Keratinocyte (primary cell): ENCODE measurements at regions not wholly inside any gene's neighbourhood (a gene's known extent, or its start where the extent isn't known, plus 50 kb on each side); places are given as distances from the start of the nearest gene placed in this dataset.

ENCODE experiments used
- EZH2 ChIP-seq: IDR thresholded peaks from one replicate; pipeline ENCODE4 v1.6.1; 2012; ENCODE audit warnings: inconsistent platforms, mild to moderate bottlenecking, low read length, moderate library complexity
- TF ChIP-seq, protein P1 (sequence below), 3 experiments: IDR thresholded peaks in 1 of 3; conservative IDR thresholded peaks in 1 of 3; optimal IDR thresholded peaks in 1 of 3; 2 replicates in 2 of 3; 3 replicates in 1 of 3; pipeline versions ENCODE3 to v1.5.1; 2011; ENCODE audit warnings: low read length in 3 of 3, mild to moderate bottlenecking in 3 of 3, moderate library complexity in 2 of 3, control low read depth in 1 of 3, inconsistent platforms in 1 of 3; ENCODE audit not compliant: insufficient read depth in 2 of 3; ENCODE audit errors: extremely low read depth in 1 of 3

GRCh38 chr3:71968544-71968943, 183.6 kb upstream of the PROK2 start:
- TF ChIP-seq, protein P1, sequence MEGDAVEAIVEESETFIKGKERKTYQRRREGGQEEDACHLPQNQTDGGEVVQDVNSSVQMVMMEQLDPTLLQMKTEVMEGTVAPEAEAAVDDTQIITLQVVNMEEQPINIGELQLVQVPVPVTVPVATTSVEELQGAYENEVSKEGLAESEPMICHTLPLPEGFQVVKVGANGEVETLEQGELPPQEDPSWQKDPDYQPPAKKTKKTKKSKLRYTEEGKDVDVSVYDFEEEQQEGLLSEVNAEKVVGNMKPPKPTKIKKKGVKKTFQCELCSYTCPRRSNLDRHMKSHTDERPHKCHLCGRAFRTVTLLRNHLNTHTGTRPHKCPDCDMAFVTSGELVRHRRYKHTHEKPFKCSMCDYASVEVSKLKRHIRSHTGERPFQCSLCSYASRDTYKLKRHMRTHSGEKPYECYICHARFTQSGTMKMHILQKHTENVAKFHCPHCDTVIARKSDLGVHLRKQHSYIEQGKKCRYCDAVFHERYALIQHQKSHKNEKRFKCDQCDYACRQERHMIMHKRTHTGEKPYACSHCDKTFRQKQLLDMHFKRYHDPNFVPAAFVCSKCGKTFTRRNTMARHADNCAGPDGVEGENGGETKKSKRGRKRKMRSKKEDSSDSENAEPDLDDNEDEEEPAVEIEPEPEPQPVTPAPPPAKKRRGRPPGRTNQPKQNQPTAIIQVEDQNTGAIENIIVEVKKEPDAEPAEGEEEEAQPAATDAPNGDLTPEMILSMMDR (optimal IDR thresholded peaks at IDR 0.05 in 1 of 3, IDR thresholded peaks at IDR 0.05 in 1 of 3, conservative IDR thresholded peaks at IDR 0.05 in 1 of 3; ENCODE audit: extremely low read depth in 1 of 3, insufficient read depth in 2 of 3, low read length in 3 of 3): no peak
- TF ChIP-seq EZH2: no peak
